ENCODE measurements at regions not wholly inside any gene's neighbourhood (a gene's known extent, or its start where the extent isn't known, plus 50 kb on each side); places are given as distances from the start of the nearest gene placed in this dataset.

- Histone ChIP-seq H3K79me2 (replicated peaks; ENCODE audit: insufficient read depth, low read length) (no peaks in the 10 kb centered on the region), H3K9ac (ENCODE audit: low read length) (no peak overlapping the region), H3K36me3 (ENCODE audit: insufficient read depth, low read length) (no peaks in the 10 kb centered on the region), H4K20me1 (ENCODE audit: insufficient read depth) (no peaks in the 10 kb centered on the region), H3K4me2 (ENCODE audit: low read length) (no peak overlapping the region), H3F3A (ENCODE audit: insufficient read depth, low read length, poor library complexity, severe bottlenecking) (no peaks in the 10 kb centered on the region), H2AFZ (ENCODE audit: low read depth, low read length) (no peak overlapping the region), H3K9me2 (ENCODE audit: insufficient read depth, low read length) (no peaks in the 10 kb centered on the region), H3K9me3 (ENCODE audit: low read length) (peaks cover 2% of the 10 kb centered on the region), H3K4me3 (ENCODE audit: low read length) (no peak overlapping the region), H3K27me3 (ENCODE audit: insufficient read depth, low read depth, low read length) (no peaks in the 10 kb centered on the region), H3K27ac (ENCODE audit: low read length) (peak overlapping the region; percentile 50)
- TF ChIP-seq POLR2AphosphoS5 (IDR thresholded peaks at IDR 0.05) (peak; percentile 75), REST (IDR thresholded peaks at IDR 0.05; ENCODE audit: borderline replicate concordance) (no peak), EP300 (conservative IDR thresholded peaks at IDR 0.05; ENCODE audit: poor library complexity, severe bottlenecking) (peak; percentile 92)
Observed at GRCh38 chr3:35320646-35321407, 318.5 kb upstream of the ARPP21 start.

- Histone ChIP-seq H3K27ac (ENCODE audit: low read length) (no peak overlapping the region), H3K4me3 (ENCODE audit: low read length) (no peak overlapping the region), H3K9me3 (ENCODE audit: low read length) (peaks cover 2% of the 10 kb centered on the region), H4K20me1 (ENCODE audit: insufficient read depth) (no peaks in the 10 kb centered on the region), H3K27me3 (ENCODE audit: insufficient read depth, low read depth, low read length) (no peaks in the 10 kb centered on the region), H3K79me2 (replicated peaks; ENCODE audit: insufficient read depth, low read length) (no peaks in the 10 kb centered on the region), H3F3A (ENCODE audit: insufficient read depth, low read length, poor library complexity, severe bottlenecking) (no peaks in the 10 kb centered on the region), H3K4me2 (ENCODE audit: low read length) (no peak overlapping the region), H2AFZ (ENCODE audit: low read depth, low read length) (no peak overlapping the region), H3K36me3 (ENCODE audit: insufficient read depth, low read length) (no peaks in the 10 kb centered on the region), H3K9ac (ENCODE audit: low read length) (no peak overlapping the region), H3K9me2 (ENCODE audit: insufficient read depth, low read length) (no peaks in the 10 kb centered on the region)
- no peak for TF ChIP-seq EP300 (conservative IDR thresholded peaks at IDR 0.05; ENCODE audit: poor library complexity, severe bottlenecking)
- TF ChIP-seq SMC3 (conservative IDR thresholded peaks at IDR 0.05; ENCODE audit: poor library complexity) = no peak
- TF ChIP-seq REST (IDR thresholded peaks at IDR 0.05; ENCODE audit: borderline replicate concordance) = no peak
- no peak for TF ChIP-seq RAD21 (conservative IDR thresholded peaks at IDR 0.05)
- TF ChIP-seq TAF1 (IDR thresholded peaks at IDR 0.05; ENCODE audit: low read depth) = no peak
Observed at GRCh38 chr3:35322070-35322469, 317.3 kb upstream of the ARPP21 start.

All from neural cell (in vitro differentiated cells).